Thoracic aorta (tissue), 2 donors: ENCODE measurements at regions not wholly inside any gene's neighbourhood (a gene's known extent, or its start where the extent isn't known, plus 50 kb on each side); places are given as distances from the start of the nearest gene placed in this dataset.
"Not testable (repeated sequence)": the region's sequence is repeated elsewhere in the genome, so short reads cannot be mapped to it uniquely, and the experiment has no call there.

Experiments
- ATAC-seq: fragments of 150-250 bp; one replicate; pipeline ENCODE4 v1.8.0; 2017; ENCODE audit warnings: low read depth; ENCODE audit not compliant: insufficient number of reproducible peaks, low FRiP score
- DNase-seq: peaks from one replicate; pipeline ENCODE4 v3.0.0-alpha.2; 2020; ENCODE audit warnings: low spot score
- H3K27ac ChIP-seq, 2 donors: fragments of 200-600 bp; sonication (generic); 1 replicate in 1 of 2; 2 replicates in 1 of 2; pipeline ENCODE4 v1.5.1; 2016; ENCODE audit warnings: mild to moderate bottlenecking in 2 of 2, moderate library complexity in 2 of 2
- H3K27me3 ChIP-seq: fragments of 200-600 bp; sonication (generic); replicated peaks from 2 replicates; pipeline ENCODE4 v1.6.0; 2016; ENCODE audit warnings: mild to moderate bottlenecking; ENCODE audit not compliant: insufficient read depth
- H3K36me3 ChIP-seq: fragments of 200-600 bp; sonication (generic); one replicate; pipeline ENCODE4 v1.5.1; 2016
- H3K4me1 ChIP-seq, 2 donors: fragments of 200-600 bp; sonication (generic); 1 replicate in 1 of 2; 2 replicates in 1 of 2; pipeline versions ENCODE4 v1.5.1 to v1.6.0; 2016; ENCODE audit warnings: low read depth in 2 of 2, mild to moderate bottlenecking in 1 of 2; ENCODE audit not compliant: control insufficient read depth in 1 of 2
- H3K4me3 ChIP-seq: fragments of 200-600 bp; sonication (generic); 2 replicates; pipeline ENCODE4 v1.5.1; 2016; ENCODE audit warnings: mild to moderate bottlenecking
- H3K9me3 ChIP-seq: fragments of 200-600 bp; sonication (generic); 2 replicates; pipeline ENCODE4 v1.5.1; 2016
- TF ChIP-seq, protein P1 (sequence below): fragments of 200-600 bp; sonication (generic); IDR thresholded peaks from one replicate; pipeline ENCODE4 v1.5.1; 2019; ENCODE audit warnings: antibody characterized with exemption

DNA sequence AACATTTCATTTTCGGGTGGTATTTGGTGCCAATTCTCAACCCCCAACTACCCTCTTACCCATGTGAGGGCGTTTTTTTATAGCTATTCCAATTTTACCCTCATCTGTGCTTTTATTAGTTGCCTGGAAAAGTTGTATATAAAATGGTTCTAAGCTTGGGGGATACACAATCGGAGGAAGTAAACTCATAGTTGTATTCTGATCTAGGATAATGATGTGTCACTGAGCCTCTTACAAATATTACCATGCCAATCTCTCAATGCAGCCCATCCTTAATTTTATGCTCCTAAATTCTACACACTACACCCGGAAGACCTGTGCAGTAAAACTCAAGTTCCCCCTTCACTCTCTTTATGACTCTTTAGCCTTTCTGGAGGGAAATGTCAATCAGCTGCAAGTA, 1206.5 kb upstream of the FLRT2 start:
- ATAC-seq (no peak), DNase-seq (no peak)
- TF ChIP-seq, protein P1, sequence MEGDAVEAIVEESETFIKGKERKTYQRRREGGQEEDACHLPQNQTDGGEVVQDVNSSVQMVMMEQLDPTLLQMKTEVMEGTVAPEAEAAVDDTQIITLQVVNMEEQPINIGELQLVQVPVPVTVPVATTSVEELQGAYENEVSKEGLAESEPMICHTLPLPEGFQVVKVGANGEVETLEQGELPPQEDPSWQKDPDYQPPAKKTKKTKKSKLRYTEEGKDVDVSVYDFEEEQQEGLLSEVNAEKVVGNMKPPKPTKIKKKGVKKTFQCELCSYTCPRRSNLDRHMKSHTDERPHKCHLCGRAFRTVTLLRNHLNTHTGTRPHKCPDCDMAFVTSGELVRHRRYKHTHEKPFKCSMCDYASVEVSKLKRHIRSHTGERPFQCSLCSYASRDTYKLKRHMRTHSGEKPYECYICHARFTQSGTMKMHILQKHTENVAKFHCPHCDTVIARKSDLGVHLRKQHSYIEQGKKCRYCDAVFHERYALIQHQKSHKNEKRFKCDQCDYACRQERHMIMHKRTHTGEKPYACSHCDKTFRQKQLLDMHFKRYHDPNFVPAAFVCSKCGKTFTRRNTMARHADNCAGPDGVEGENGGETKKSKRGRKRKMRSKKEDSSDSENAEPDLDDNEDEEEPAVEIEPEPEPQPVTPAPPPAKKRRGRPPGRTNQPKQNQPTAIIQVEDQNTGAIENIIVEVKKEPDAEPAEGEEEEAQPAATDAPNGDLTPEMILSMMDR, result no peak
- Histone ChIP-seq H3K4me1 (peaks cover 0 to 6% of the 10 kb centered on the region in 2 donors), H3K27me3 (no peaks in the 10 kb centered on the region), H3K4me3 (no peak overlapping the region), H3K9me3 (no peaks in the 10 kb centered on the region), H3K27ac (no peak overlapping the region), H3K36me3 (no peaks in the 10 kb centered on the region)

DNA sequence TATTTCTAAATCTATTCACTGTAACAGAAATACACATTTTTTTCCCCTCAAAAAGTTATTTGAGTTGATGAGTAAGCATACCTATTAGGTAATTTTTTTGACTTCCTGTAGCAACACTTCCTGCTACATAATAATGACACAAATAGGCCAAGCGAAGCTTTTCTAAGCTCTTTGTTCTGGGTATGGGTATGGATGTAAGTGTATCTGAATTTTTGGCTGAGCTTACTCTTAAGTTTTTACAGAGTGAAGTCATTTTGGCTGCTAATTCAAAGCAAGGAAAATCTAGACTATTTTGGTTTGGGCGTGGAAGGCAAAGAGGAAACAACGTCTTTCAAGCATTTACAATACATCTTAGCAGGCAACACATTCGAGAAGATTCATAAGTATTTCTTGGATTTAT, 1206.0 kb upstream of the FLRT2 start:
- no peak overlapping the region for H3K4me3 ChIP-seq
- no peak for ATAC-seq
- no peak for DNase-seq
- no peaks in the 10 kb centered on the region for H3K27me3 ChIP-seq
- TF ChIP-seq, protein P1, result no peak
- H3K9me3 ChIP-seq, result no peaks in the 10 kb centered on the region
- no peak overlapping the region for H3K27ac ChIP-seq
- peaks cover 0 to 6% of the 10 kb centered on the region in 2 donors for H3K4me1 ChIP-seq
- H3K36me3 ChIP-seq, result no peaks in the 10 kb centered on the region

DNA sequence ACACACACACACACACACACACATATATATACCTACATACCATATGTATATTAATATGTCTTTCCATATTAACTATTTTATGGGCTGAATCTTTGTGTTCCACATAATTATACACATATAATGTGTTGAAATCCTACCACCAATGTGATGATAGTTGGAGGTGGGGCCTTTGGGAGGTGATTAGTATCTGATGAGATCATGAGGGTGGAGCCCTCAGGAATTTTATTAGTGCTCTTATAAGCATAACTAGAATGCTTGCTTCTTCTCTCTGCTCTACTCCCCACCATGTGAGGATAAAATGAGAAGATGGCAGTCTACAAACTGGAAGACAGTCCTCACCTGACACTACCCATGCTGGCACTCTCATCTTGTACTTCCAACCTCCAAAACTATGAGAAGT, 1193.5 kb upstream of the FLRT2 start:
- Histone ChIP-seq H3K4me3 (no peak overlapping the region), H3K36me3 (no peaks in the 10 kb centered on the region), H3K27me3 (no peaks in the 10 kb centered on the region), H3K9me3 (no peaks in the 10 kb centered on the region), H3K4me1 (no peaks in the 10 kb centered on the region), H3K27ac (no peak overlapping the region)
- DNase-seq, result no peak
- ATAC-seq, result no peak
- TF ChIP-seq, protein P1, result no peak

DNA sequence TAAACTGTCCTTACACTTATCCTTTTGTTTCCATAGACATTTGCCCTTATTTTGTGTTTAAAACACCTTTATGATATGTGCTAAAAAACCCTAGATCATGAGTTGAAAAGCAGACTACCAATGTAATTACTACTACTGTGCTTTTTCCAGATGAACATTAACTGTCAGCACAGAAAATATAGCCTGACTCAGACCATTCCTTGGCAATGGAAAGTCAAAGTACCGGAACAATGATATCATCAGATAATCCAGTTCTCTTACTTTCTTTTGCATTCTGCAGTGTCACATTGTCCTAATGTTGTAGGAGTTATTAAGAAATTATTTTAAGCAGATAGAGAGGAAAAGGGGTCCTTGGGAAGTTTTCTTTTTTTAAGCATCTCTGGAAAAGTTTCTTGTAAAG, 1189.0 kb upstream of the FLRT2 start:
- Histone ChIP-seq H3K4me3 (no peak overlapping the region), H3K4me1 (no peaks in the 10 kb centered on the region), H3K27ac (no peak overlapping the region), H3K27me3 (no peaks in the 10 kb centered on the region), H3K9me3 (no peaks in the 10 kb centered on the region), H3K36me3 (no peaks in the 10 kb centered on the region)
- ATAC-seq (no peak), DNase-seq (no peak)
- TF ChIP-seq, protein P1, result no peak

DNA sequence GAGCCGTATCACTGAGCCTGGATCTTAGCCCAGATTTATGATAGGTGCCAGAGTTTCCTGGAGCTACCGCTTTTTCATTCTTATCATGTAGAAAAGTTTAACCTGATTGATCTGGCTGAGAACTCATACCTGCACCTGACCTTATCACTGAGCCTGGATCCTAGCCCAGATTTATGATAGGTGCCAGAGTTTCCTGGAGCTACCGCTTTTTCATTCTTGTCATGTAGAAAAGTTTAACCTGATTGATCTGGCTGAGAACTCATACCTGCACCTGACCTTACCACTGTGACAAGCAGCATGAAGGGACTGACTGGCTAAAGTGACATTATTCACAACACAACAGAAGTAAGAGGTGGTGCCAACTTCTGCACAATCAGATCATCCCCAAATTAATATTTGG, 1188.1 kb upstream of the FLRT2 start:
- H3K27me3 ChIP-seq, H3K4me3 ChIP-seq, H3K36me3 ChIP-seq, DNase-seq, H3K4me1 ChIP-seq, H3K9me3 ChIP-seq, H3K27ac ChIP-seq, ATAC-seq: not testable (repeated sequence)

DNA sequence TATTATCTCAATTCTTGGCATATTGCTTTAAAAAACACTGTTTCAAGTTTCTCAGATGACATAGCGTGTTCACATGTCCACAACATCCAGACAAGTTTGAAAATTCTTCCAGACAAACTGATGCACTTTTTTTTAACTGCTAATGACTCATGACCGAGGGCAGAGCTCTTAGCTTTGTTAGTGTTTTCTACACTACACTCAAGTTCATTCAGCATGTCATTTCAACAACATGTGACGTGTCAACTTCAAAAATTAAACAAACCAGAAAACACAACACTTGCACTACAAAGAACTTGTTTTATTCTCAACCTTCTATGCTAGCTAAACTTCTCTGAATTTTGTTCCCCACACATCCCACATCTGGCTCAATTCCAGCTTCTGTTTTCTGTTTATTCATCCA, 1186.3 kb upstream of the FLRT2 start:
- DNase-seq (no peak), ATAC-seq (no peak)
- Histone ChIP-seq H3K4me1 (no peaks in the 10 kb centered on the region), H3K9me3 (no peaks in the 10 kb centered on the region), H3K27me3 (no peaks in the 10 kb centered on the region), H3K27ac (no peak overlapping the region), H3K36me3 (no peaks in the 10 kb centered on the region), H3K4me3 (no peak overlapping the region)
- TF ChIP-seq, protein P1, result no peak
